ENCODE measurements at regions not wholly inside any gene's neighbourhood (a gene's known extent, or its start where the extent isn't known, plus 50 kb on each side); places are given as distances from the start of the nearest gene placed in this dataset.

GRCh38 chr9:75653750-75654149 lies 236.7 kb upstream of the PCSK5 start:
- DNase-seq = no peak
- ChIA-PET POLR2A (no interaction called here), CTCF (interaction anchor here (1.0 kb wide), 1 partner anchor 13 kb away, joined by 3 read pairs; no protein-coding TSS in a partner anchor)
- H3F3A ChIP-seq (replicated peaks; ENCODE audit: insufficient read depth) = no peaks in the 10 kb centered on the region
- H3K9me3 ChIP-seq = no peaks in the 10 kb centered on the region
- no peaks in the 10 kb centered on the region for H3K4me1 ChIP-seq (ENCODE audit: control insufficient read depth in 1 of 2, insufficient read depth in 2 of 2, low read depth in 1 of 2, low read length in 1 of 2)
- no peaks in the 10 kb centered on the region for H3K36me3 ChIP-seq (replicated peaks in 1 of 2; ENCODE audit: control insufficient read depth in 1 of 2, insufficient read depth in 2 of 2, low read length in 1 of 2)
- H4K20me1 ChIP-seq (ENCODE audit: insufficient read depth) = no peaks in the 10 kb centered on the region
- H3K9ac ChIP-seq = no peak overlapping the region
- WGBS (ENCODE audit: low lambda C conversion rate) = 0% methylated on average over 2 of the region's 2 CpGs
- no peak overlapping the region for H3K27ac ChIP-seq (ENCODE audit: low read depth in 2 of 2, low read length in 1 of 2)
- no peak for TF ChIP-seq NRF1 (IDR thresholded peaks at IDR 0.05; ENCODE audit: low read depth, low read length)
- TF ChIP-seq IRF3 (IDR thresholded peaks at IDR 0.05; ENCODE audit: low read depth, low read length) = no peak
- no peaks in the 10 kb centered on the region for H3K79me2 ChIP-seq (ENCODE audit: insufficient read depth)
- no peaks in the 10 kb centered on the region for H3K9me2 ChIP-seq
- no peaks in the 10 kb centered on the region for H3K27me3 ChIP-seq (ENCODE audit: insufficient read depth)
- no peak overlapping the region for H2AFZ ChIP-seq (ENCODE audit: low read depth)
- no peak overlapping the region for H3K4me3 ChIP-seq (ENCODE audit: low read depth in 2 of 2, low read length in 1 of 2)
- no peak overlapping the region for H3K4me2 ChIP-seq

GRCh38 chr9:75657015-75657414 lies 233.5 kb upstream of the PCSK5 start:
- Histone ChIP-seq H3K9me2 (no peaks in the 10 kb centered on the region), H3K9me3 (no peaks in the 10 kb centered on the region), H3K4me2 (no peak overlapping the region), H3K4me3 (ENCODE audit: low read depth in 2 of 2, low read length in 1 of 2) (no peak overlapping the region), H3K4me1 (ENCODE audit: control insufficient read depth in 1 of 2, insufficient read depth in 2 of 2, low read depth in 1 of 2, low read length in 1 of 2) (no peaks in the 10 kb centered on the region), H3F3A (replicated peaks; ENCODE audit: insufficient read depth) (no peaks in the 10 kb centered on the region), H3K27me3 (ENCODE audit: insufficient read depth) (no peaks in the 10 kb centered on the region), H3K79me2 (ENCODE audit: insufficient read depth) (no peaks in the 10 kb centered on the region), H3K27ac (ENCODE audit: low read depth in 2 of 2, low read length in 1 of 2) (no peak overlapping the region), H4K20me1 (ENCODE audit: insufficient read depth) (no peaks in the 10 kb centered on the region), H3K36me3 (replicated peaks in 1 of 2; ENCODE audit: control insufficient read depth in 1 of 2, insufficient read depth in 2 of 2, low read length in 1 of 2) (no peaks in the 10 kb centered on the region), H2AFZ (ENCODE audit: low read depth) (no peak overlapping the region), H3K9ac (no peak overlapping the region)
- WGBS (ENCODE audit: low lambda C conversion rate) = 21% methylated on average over 4 of the region's 5 CpGs
- ChIA-PET CTCF (no interaction called here), POLR2A (no interaction called here)
- no peak for TF ChIP-seq PBX3 (IDR thresholded peaks at IDR 0.05)
- TF ChIP-seq FOSL2 (IDR thresholded peaks at IDR 0.05; ENCODE audit: borderline replicate concordance, low read depth) = no peak
- no peak for TF ChIP-seq ZBTB33 (IDR thresholded peaks at IDR 0.05; ENCODE audit: borderline replicate concordance, low read depth)
- no peak for TF ChIP-seq EZH2phosphoT487 (IDR thresholded peaks at IDR 0.05; ENCODE audit: borderline replicate concordance, low read depth)
- TF ChIP-seq TEAD4 (IDR thresholded peaks at IDR 0.05; ENCODE audit: borderline replicate concordance, insufficient read depth) = no peak
- no peak for TF ChIP-seq FOXJ3 (CRISPR knock-in tag; IDR thresholded peaks at IDR 0.05)
- TF ChIP-seq POLR2AphosphoS5 (IDR thresholded peaks at IDR 0.05; ENCODE audit: low read depth, low read length) = no peak
- DNase-seq = no peak
